Spleen (tissue), 11 donors: ENCODE measurements at regions not wholly inside any gene's neighbourhood (a gene's known extent, or its start where the extent isn't known, plus 50 kb on each side); places are given as distances from the start of the nearest gene placed in this dataset.

ENCODE experiments used
- DNase-seq: peaks from one replicate; pipeline ENCODE4 v3.0.0-alpha.2; 2020
- H3K27ac ChIP-seq, 8 donors: fragments of 200-600 bp; sonication (generic) in 7 of 8; 1 replicate in 4 of 8; 2 replicates in 4 of 8; pipeline versions ENCODE4 v1.5.0 to v1.8.0; 2016 to 2021; ENCODE audit warnings: inconsistent platforms in 4 of 8, mild to moderate bottlenecking in 4 of 8, moderate library complexity in 1 of 8
- H3K27me3 ChIP-seq, 7 donors: fragments of 200-600 bp; sonication (generic) in 6 of 7; replicated peaks in 1 of 7; 1 replicate in 4 of 7; 2 replicates in 3 of 7; pipeline versions ENCODE4 v1.5.0 to v1.8.0; 2016 to 2021; ENCODE audit warnings: inconsistent platforms in 3 of 7, mild to moderate bottlenecking in 1 of 7
- H3K36me3 ChIP-seq, 6 donors: fragments of 200-600 bp; sonication (generic) in 5 of 6; 1 replicate in 4 of 6; 2 replicates in 2 of 6; pipeline versions ENCODE4 v1.5.0 to v1.8.0; 2016 to 2021; ENCODE audit warnings: inconsistent platforms in 2 of 6
- H3K4me1 ChIP-seq, 6 donors: fragments of 200-600 bp; sonication (generic) in 5 of 6; 1 replicate in 3 of 6; 2 replicates in 3 of 6; pipeline versions ENCODE4 v1.5.0 to v1.8.0; 2016 to 2021; ENCODE audit warnings: inconsistent platforms in 3 of 6
- H3K4me3 ChIP-seq, 8 donors: fragments of 200-600 bp; sonication (generic) in 7 of 8; 1 replicate in 4 of 8; 2 replicates in 4 of 8; pipeline versions ENCODE4 v1.5.0 to v1.8.0; 2016 to 2021; ENCODE audit warnings: inconsistent platforms in 4 of 8, mild to moderate bottlenecking in 4 of 8, moderate library complexity in 2 of 8
- H3K9me3 ChIP-seq, 8 donors: fragments of 200-600 bp; sonication (generic) in 7 of 8; 1 replicate in 4 of 8; 2 replicates in 4 of 8; pipeline versions ENCODE4 v1.5.0 to v1.8.0; 2016 to 2021; ENCODE audit warnings: inconsistent platforms in 4 of 8
- POLR2A ChIP-seq, 3 donors: fragments of 450-650 bp; IDR thresholded peaks; one replicate each; pipeline ENCODE4 v1.5.1; 2017; ENCODE audit warnings: antibody characterized with exemption in 3 of 3, mild to moderate bottlenecking in 1 of 3
- POLR2AphosphoS5 ChIP-seq, 3 donors: sonication (generic); formaldehyde crosslinking; IDR thresholded peaks; one replicate each; pipeline ENCODE4 v1.5.1; 2017; ENCODE audit warnings: antibody characterized with exemption in 3 of 3
- WGBS, 5 donors: extraction: QIAGEN DNeasy Blood & Tissue Kit in 3 of 5; methylation state at CpG; one replicate each; pipeline versions ENCODE4 v1.1.5 to v1.1.7; 2013 to 2018; 5-methylcytosine and 5-hydroxymethylcytosine counted together
- intact Hi-C: fragments of 100-400 bp; cut with DNase I; formaldehyde crosslinking; loops from one replicate; pipeline ENCODE4 v1.15.0; 2023; ENCODE audit warnings: low total_unique reads
- TF ChIP-seq, protein P1 (sequence below), 11 experiments: fragments of 200-600 bp in 7 of 11; fragments of 450-650 bp in 4 of 11; sonication (generic) in 4 of 11; IDR thresholded peaks in 8 of 11; conservative IDR thresholded peaks in 3 of 11; 1 replicate in 7 of 11; 2 replicates in 4 of 11; pipeline versions ENCODE4 v1.4.0 to v1.8.0; 2016 to 2021; ENCODE audit warnings: antibody characterized with exemption in 11 of 11, inconsistent platforms in 4 of 11, mild to moderate bottlenecking in 1 of 11
- donor health status: healthy with polysubstance abuse.
- donor health status: DM: no; HTN: no; CAD: no; lungs with moderate emphysema.
- donor health status: DM: no; HTN: no; CAD: no.
- donor health status: Bipolar disorder and iron deficiency.
- donor health status: healthy.
- donor health status: DM: no; HTN: no; CAD: no.
- donor health status: DM: yes; HTN: yes; CAD: no.

- DNase-seq = no peak
- Histone ChIP-seq H3K9me3 (no peaks in the 10 kb centered on the region), H3K4me1 (no peaks in the 10 kb centered on the region), H3K4me3 (no peak overlapping the region), H3K36me3 (no peaks in the 10 kb centered on the region), H3K27me3 (no peaks in the 10 kb centered on the region), H3K27ac (no peak overlapping the region)
- TF ChIP-seq, protein P1, sequence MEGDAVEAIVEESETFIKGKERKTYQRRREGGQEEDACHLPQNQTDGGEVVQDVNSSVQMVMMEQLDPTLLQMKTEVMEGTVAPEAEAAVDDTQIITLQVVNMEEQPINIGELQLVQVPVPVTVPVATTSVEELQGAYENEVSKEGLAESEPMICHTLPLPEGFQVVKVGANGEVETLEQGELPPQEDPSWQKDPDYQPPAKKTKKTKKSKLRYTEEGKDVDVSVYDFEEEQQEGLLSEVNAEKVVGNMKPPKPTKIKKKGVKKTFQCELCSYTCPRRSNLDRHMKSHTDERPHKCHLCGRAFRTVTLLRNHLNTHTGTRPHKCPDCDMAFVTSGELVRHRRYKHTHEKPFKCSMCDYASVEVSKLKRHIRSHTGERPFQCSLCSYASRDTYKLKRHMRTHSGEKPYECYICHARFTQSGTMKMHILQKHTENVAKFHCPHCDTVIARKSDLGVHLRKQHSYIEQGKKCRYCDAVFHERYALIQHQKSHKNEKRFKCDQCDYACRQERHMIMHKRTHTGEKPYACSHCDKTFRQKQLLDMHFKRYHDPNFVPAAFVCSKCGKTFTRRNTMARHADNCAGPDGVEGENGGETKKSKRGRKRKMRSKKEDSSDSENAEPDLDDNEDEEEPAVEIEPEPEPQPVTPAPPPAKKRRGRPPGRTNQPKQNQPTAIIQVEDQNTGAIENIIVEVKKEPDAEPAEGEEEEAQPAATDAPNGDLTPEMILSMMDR (IDR thresholded peaks at IDR 0.05 in 8 of 11, conservative IDR thresholded peaks at IDR 0.05 in 3 of 11) = no peak
- TF ChIP-seq POLR2AphosphoS5 (IDR thresholded peaks at IDR 0.05) (no peak), POLR2A (IDR thresholded peaks at IDR 0.05) (no peak)
- intact Hi-C loops = no loop called here
- 75 to 93% (median 88%) methylated on average over 1 of the region's 1 CpG for WGBS, 5 donors
Measured at GRCh38 chr18:52220062-52220591, 119.9 kb upstream of the DCC start.

GRCh38 chr18:52222211-52222610, 117.8 kb upstream of the DCC start:
- DNase-seq = no peak
- H3K27ac ChIP-seq = no peak overlapping the region
- no peaks in the 10 kb centered on the region for H3K36me3 ChIP-seq
- H3K27me3 ChIP-seq = no peaks in the 10 kb centered on the region
- no peaks in the 10 kb centered on the region for H3K9me3 ChIP-seq
- TF ChIP-seq POLR2AphosphoS5 (IDR thresholded peaks at IDR 0.05) = no peak
- no peaks in the 10 kb centered on the region for H3K4me1 ChIP-seq
- intact Hi-C loops = no loop called here
- WGBS, 5 donors = 66 to 83% (median 73%) methylated on average over 2 of the region's 2 CpGs
- no peak overlapping the region for H3K4me3 ChIP-seq

DNA sequence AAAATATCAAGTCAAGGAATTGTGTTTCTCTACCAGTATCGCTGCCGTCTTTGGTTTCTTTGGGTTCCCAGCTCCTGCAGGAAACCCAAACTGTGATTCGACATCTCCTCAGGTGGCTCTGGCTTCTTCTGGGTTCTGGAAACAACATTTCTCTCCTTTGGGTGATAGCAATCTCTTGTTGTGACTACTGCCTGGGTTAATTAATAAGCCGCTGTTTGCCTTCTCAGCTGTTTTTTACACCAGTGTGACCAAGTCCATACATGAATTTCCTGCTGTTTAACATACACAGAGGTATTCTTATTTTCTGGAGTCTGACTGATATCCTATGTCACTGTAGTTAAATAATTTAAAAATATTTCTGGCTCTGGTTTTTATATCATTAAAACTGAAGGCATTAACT, 112.5 kb upstream of the DCC start:
- intact Hi-C loops = no loop called here
- H3K4me3 ChIP-seq = no peak overlapping the region
- H3K4me1 ChIP-seq = no peaks in the 10 kb centered on the region
- 83 to 89% (median 85%) methylated on average over 4 of the region's 4 CpGs for WGBS, 5 donors
- DNase-seq = no peak
- no peaks in the 10 kb centered on the region for H3K36me3 ChIP-seq
- H3K27ac ChIP-seq = no peak overlapping the region
- no peak for TF ChIP-seq POLR2A (IDR thresholded peaks at IDR 0.05)
- TF ChIP-seq, protein P1 (IDR thresholded peaks at IDR 0.05 in 8 of 11, conservative IDR thresholded peaks at IDR 0.05 in 3 of 11) = no peak
- TF ChIP-seq POLR2AphosphoS5 (IDR thresholded peaks at IDR 0.05) = no peak
- no peaks in the 10 kb centered on the region for H3K27me3 ChIP-seq
- H3K9me3 ChIP-seq = no peaks in the 10 kb centered on the region

DNA sequence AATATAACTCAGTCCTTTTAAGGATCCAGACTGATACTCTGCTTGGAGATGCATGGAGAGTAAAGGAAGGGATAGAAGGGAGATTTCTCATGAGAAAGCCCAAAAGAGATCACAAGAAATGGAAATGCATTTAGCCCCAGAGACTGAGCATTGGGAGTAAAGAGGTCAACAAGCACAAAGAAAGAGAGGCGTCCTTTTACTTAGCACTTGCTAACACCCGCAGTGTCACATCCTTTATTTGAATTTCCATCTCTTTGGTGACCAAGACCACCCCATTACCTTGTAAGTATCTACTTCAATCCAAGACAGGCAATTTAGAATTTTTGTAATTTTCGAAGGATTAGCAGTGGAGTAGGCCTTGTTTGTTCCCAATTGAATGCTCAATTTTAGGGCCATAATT, 111.8 kb upstream of the DCC start:
- intact Hi-C loops = no loop called here

More for the DNA sequence above, 111.8 kb upstream of the DCC start:
- no peak overlapping the region for H3K27ac ChIP-seq
- no peaks in the 10 kb centered on the region for H3K27me3 ChIP-seq
- TF ChIP-seq POLR2A (IDR thresholded peaks at IDR 0.05) (no peak), POLR2AphosphoS5 (IDR thresholded peaks at IDR 0.05) (no peak)
- TF ChIP-seq, protein P1 (IDR thresholded peaks at IDR 0.05 in 8 of 11, conservative IDR thresholded peaks at IDR 0.05 in 3 of 11) = no peak
- 37 to 59% (median 44%) methylated on average over 3 of the region's 3 CpGs for WGBS, 5 donors
- DNase-seq = no peak
- H3K4me3 ChIP-seq = no peak overlapping the region
- H3K9me3 ChIP-seq = no peaks in the 10 kb centered on the region
- no peaks in the 10 kb centered on the region for H3K4me1 ChIP-seq
- H3K36me3 ChIP-seq = no peaks in the 10 kb centered on the region
